ENCODE measurements at regions not wholly inside any gene's neighbourhood (a gene's known extent, or its start where the extent isn't known, plus 50 kb on each side); places are given as distances from the start of the nearest gene placed in this dataset.

DNA sequence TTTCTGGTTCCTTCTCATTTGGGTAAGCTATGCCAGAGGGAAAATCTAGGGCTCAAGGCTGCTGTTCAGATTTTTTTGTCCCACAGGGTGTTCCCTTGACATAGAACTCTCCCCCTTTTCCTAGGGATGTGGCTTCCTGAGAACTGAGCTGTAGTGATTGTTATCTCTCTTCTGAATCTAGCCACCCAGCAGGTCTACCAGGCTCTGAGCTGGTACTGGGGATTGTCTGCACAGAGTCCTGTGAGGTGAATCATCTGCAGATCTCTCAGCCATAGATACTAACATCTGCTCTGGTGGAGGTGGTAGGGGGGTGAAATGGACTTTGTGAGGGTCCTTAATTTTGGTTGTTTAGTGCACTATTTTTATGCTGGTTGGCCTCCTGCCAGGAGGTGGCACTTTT lies 167.3 kb upstream of the PGR start:
- H3K9me3 ChIP-seq (ENCODE audit: control insufficient read depth, low read length): peaks cover 5% of the 10 kb centered on the region
- H3K27me3 ChIP-seq (ENCODE audit: control insufficient read depth in 1 of 2, insufficient read depth in 1 of 2, low read length in 2 of 2): no peaks in the 10 kb centered on the region
- no peak overlapping the region for H3K4me2 ChIP-seq (ENCODE audit: low read length, poor library complexity, severe bottlenecking)
- no peak overlapping the region for H4K91ac ChIP-seq (ENCODE audit: low read length)
- H3K14ac ChIP-seq (ENCODE audit: low read length in 2 of 2): no peak overlapping the region
- H2AFZ ChIP-seq (ENCODE audit: low read depth, low read length): no peak overlapping the region
- no peak overlapping the region for H4K8ac ChIP-seq (ENCODE audit: low read length)
- H3K18ac ChIP-seq (ENCODE audit: low read depth in 1 of 2, low read length in 2 of 2): no peak overlapping the region
- H2BK5ac ChIP-seq (ENCODE audit: low read depth, low read length, poor library complexity, severe bottlenecking): no peak overlapping the region
- no peaks in the 10 kb centered on the region for H3K36me3 ChIP-seq (ENCODE audit: control insufficient read depth in 1 of 2, insufficient read depth in 2 of 2, low read depth in 1 of 2, low read length in 2 of 2)
- H2BK12ac ChIP-seq (ENCODE audit: low read length in 2 of 2): no peak overlapping the region
- H2AK5ac ChIP-seq (ENCODE audit: low read length, severe bottlenecking): no peak overlapping the region
- H3K4me1 ChIP-seq (ENCODE audit: control insufficient read depth, insufficient read depth, low read depth, low read length): no peaks in the 10 kb centered on the region
- no peak overlapping the region for H2BK120ac ChIP-seq (ENCODE audit: low read depth, low read length)
- H3K79me1 ChIP-seq (replicated peaks; ENCODE audit: low read length, poor library complexity, severe bottlenecking): no peaks in the 10 kb centered on the region
- H3K9ac ChIP-seq (ENCODE audit: low read length): no peak overlapping the region
- no peak for DNase-seq
- no peak overlapping the region for H3K27ac ChIP-seq (ENCODE audit: low read length, poor library complexity, severe bottlenecking)
- no peak overlapping the region for H2BK15ac ChIP-seq (ENCODE audit: low read depth, poor library complexity, severe bottlenecking)
- no peak overlapping the region for H3K4me3 ChIP-seq (ENCODE audit: insufficient read depth in 1 of 2, low read depth in 1 of 2, low read length in 2 of 2)
- no peak overlapping the region for H3K23ac ChIP-seq (ENCODE audit: low read length in 2 of 2)
- H3K4ac ChIP-seq (ENCODE audit: low read depth in 1 of 2, low read length in 2 of 2): no peak overlapping the region

DNA sequence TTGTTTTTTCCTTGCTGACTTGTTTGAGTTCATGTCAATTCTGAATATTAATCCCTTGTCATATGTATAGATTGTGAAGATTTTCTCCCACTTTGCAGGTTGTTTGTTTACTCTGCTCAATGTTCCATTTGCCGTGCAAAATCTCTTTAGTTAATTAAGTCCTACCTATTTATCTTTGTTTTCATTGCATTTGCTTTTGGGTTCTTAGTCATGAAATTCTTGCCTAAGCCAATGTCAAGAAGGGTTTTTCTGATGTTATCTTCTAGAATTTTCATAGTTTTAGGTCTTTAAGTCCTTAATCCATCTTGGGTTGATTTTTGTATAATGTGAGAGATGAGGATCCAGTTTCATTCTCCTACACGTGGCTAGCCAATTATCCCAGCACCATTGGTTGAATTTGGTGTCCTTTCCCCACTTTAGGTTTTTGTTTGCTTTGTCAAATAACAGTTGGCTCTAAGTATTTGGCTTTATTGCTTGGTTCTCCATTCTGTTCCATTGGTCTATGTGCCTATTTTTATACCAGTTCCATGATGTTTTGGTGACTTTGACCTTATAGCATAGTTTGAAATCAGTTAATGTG lies 163.1 kb upstream of the PGR start:
- Histone ChIP-seq H3K14ac (ENCODE audit: low read length in 2 of 2) (no peak overlapping the region), H3K4me3 (ENCODE audit: insufficient read depth in 1 of 2, low read depth in 1 of 2, low read length in 2 of 2) (no peak overlapping the region), H4K91ac (ENCODE audit: low read length) (no peak overlapping the region), H3K18ac (ENCODE audit: low read depth in 1 of 2, low read length in 2 of 2) (no peak overlapping the region), H2BK12ac (ENCODE audit: low read length in 2 of 2) (no peak overlapping the region), H2AFZ (ENCODE audit: low read depth, low read length) (no peak overlapping the region), H3K9ac (ENCODE audit: low read length) (no peak overlapping the region), H3K23ac (ENCODE audit: low read length in 2 of 2) (no peak overlapping the region), H2BK15ac (ENCODE audit: low read depth, poor library complexity, severe bottlenecking) (no peak overlapping the region), H3K27ac (ENCODE audit: low read length, poor library complexity, severe bottlenecking) (no peak overlapping the region), H2BK120ac (ENCODE audit: low read depth, low read length) (no peak overlapping the region), H2BK5ac (ENCODE audit: low read depth, low read length, poor library complexity, severe bottlenecking) (no peak overlapping the region), H3K4me2 (ENCODE audit: low read length, poor library complexity, severe bottlenecking) (no peak overlapping the region), H3K4ac (ENCODE audit: low read depth in 1 of 2, low read length in 2 of 2) (no peak overlapping the region), H3K36me3 (ENCODE audit: control insufficient read depth in 1 of 2, insufficient read depth in 2 of 2, low read depth in 1 of 2, low read length in 2 of 2) (no peaks in the 10 kb centered on the region), H3K4me1 (ENCODE audit: control insufficient read depth, insufficient read depth, low read depth, low read length) (no peaks in the 10 kb centered on the region), H4K8ac (ENCODE audit: low read length) (no peak overlapping the region), H3K27me3 (ENCODE audit: control insufficient read depth in 1 of 2, insufficient read depth in 1 of 2, low read length in 2 of 2) (no peaks in the 10 kb centered on the region), H3K79me1 (replicated peaks; ENCODE audit: low read length, poor library complexity, severe bottlenecking) (no peaks in the 10 kb centered on the region), H3K9me3 (ENCODE audit: control insufficient read depth, low read length) (peaks cover 15% of the 10 kb centered on the region), H2AK5ac (ENCODE audit: low read length, severe bottlenecking) (no peak overlapping the region)
- WGBS: 83% methylated on average over 1 of the region's 2 CpGs
- DNase-seq: no peak

DNA sequence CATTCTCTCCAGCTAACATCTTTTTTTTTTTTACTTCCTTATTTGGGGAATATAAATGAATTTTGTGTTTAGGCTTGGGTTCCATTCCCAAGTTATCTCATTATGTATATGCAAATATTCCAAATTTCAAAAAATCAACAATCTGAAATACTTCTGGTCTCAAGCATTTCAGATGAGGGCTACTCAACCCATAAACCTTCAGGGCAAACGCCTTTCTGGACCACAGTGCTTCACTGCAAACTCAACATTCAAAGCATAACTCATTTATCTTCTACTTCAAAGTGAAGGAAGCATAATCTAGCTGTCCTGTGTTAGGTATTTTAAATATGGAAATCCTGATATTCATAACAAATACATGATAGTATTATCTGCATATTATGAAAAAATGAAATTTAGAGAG lies 161.7 kb upstream of the PGR start:
- no peak for DNase-seq
- H2AFZ ChIP-seq (ENCODE audit: low read depth, low read length): no peak overlapping the region

DNA sequence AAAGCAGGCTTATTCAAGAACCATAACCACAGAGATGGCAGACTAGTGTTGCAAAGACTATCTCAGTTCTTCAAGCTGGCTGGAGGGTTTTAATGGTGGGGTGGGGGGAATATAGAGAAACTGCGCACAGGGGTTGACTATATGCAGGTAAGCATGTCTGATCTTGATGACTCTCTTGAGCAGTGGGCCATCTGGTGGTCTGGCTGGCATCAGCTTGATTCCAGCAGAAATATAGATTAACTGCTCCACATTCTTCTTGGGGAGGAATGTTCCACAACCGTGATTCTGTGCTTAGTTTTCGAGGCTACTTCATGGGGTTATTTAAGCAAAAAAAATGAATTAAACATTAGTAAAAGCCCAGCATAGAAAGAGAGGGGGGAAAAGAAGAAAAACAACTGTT lies 158.8 kb upstream of the PGR start:
- H3K9ac ChIP-seq (ENCODE audit: low read length): no peak overlapping the region
- no peak overlapping the region for H2BK5ac ChIP-seq (ENCODE audit: low read depth, low read length, poor library complexity, severe bottlenecking)
- no peak overlapping the region for H2BK15ac ChIP-seq (ENCODE audit: low read depth, poor library complexity, severe bottlenecking)
- DNase-seq: no peak
- no peak overlapping the region for H3K23ac ChIP-seq (ENCODE audit: low read length in 2 of 2)
- no peak overlapping the region for H3K4me2 ChIP-seq (ENCODE audit: low read length, poor library complexity, severe bottlenecking)
- H3K36me3 ChIP-seq (ENCODE audit: control insufficient read depth in 1 of 2, insufficient read depth in 2 of 2, low read depth in 1 of 2, low read length in 2 of 2): no peaks in the 10 kb centered on the region
- H3K9me3 ChIP-seq (ENCODE audit: control insufficient read depth, low read length): peaks cover 10% of the 10 kb centered on the region
- H2AFZ ChIP-seq (ENCODE audit: low read depth, low read length): no peak overlapping the region
- no peak overlapping the region for H4K8ac ChIP-seq (ENCODE audit: low read length)
- H2BK120ac ChIP-seq (ENCODE audit: low read depth, low read length): no peak overlapping the region
- no peak overlapping the region for H4K91ac ChIP-seq (ENCODE audit: low read length)
- H3K14ac ChIP-seq (ENCODE audit: low read length in 2 of 2): no peak overlapping the region
- H3K79me1 ChIP-seq (replicated peaks; ENCODE audit: low read length, poor library complexity, severe bottlenecking): no peaks in the 10 kb centered on the region
- H3K27me3 ChIP-seq (ENCODE audit: control insufficient read depth in 1 of 2, insufficient read depth in 1 of 2, low read length in 2 of 2): no peaks in the 10 kb centered on the region
- no peak overlapping the region for H2BK12ac ChIP-seq (ENCODE audit: low read length in 2 of 2)
- WGBS: 79% methylated on average over 3 of the region's 3 CpGs
- H3K4ac ChIP-seq (ENCODE audit: low read depth in 1 of 2, low read length in 2 of 2): no peak overlapping the region
- H2AK5ac ChIP-seq (ENCODE audit: low read length, severe bottlenecking): no peak overlapping the region
- H3K4me3 ChIP-seq (ENCODE audit: insufficient read depth in 1 of 2, low read depth in 1 of 2, low read length in 2 of 2): no peak overlapping the region
- H3K4me1 ChIP-seq (ENCODE audit: control insufficient read depth, insufficient read depth, low read depth, low read length): no peaks in the 10 kb centered on the region
- H3K18ac ChIP-seq (ENCODE audit: low read depth in 1 of 2, low read length in 2 of 2): no peak overlapping the region
- no peak overlapping the region for H3K27ac ChIP-seq (ENCODE audit: low read length, poor library complexity, severe bottlenecking)

More for the DNA sequence above, 161.7 kb upstream of the PGR start:
- H4K8ac ChIP-seq (ENCODE audit: low read length): no peak overlapping the region
- H3K79me1 ChIP-seq (replicated peaks; ENCODE audit: low read length, poor library complexity, severe bottlenecking): no peaks in the 10 kb centered on the region
- no peak overlapping the region for H4K91ac ChIP-seq (ENCODE audit: low read length)
- no peak overlapping the region for H3K9ac ChIP-seq (ENCODE audit: low read length)
- H2BK12ac ChIP-seq (ENCODE audit: low read length in 2 of 2): no peak overlapping the region
- H2BK120ac ChIP-seq (ENCODE audit: low read depth, low read length): no peak overlapping the region
- H3K27ac ChIP-seq (ENCODE audit: low read length, poor library complexity, severe bottlenecking): no peak overlapping the region
- no peak overlapping the region for H2BK5ac ChIP-seq (ENCODE audit: low read depth, low read length, poor library complexity, severe bottlenecking)
- H3K27me3 ChIP-seq (ENCODE audit: control insufficient read depth in 1 of 2, insufficient read depth in 1 of 2, low read length in 2 of 2): no peaks in the 10 kb centered on the region
- H3K14ac ChIP-seq (ENCODE audit: low read length in 2 of 2): no peak overlapping the region
- H3K36me3 ChIP-seq (ENCODE audit: control insufficient read depth in 1 of 2, insufficient read depth in 2 of 2, low read depth in 1 of 2, low read length in 2 of 2): no peaks in the 10 kb centered on the region
- no peak overlapping the region for H3K4ac ChIP-seq (ENCODE audit: low read depth in 1 of 2, low read length in 2 of 2)
- no peak overlapping the region for H2BK15ac ChIP-seq (ENCODE audit: low read depth, poor library complexity, severe bottlenecking)
- H3K9me3 ChIP-seq (ENCODE audit: control insufficient read depth, low read length): peaks cover 15% of the 10 kb centered on the region
- H3K4me3 ChIP-seq (ENCODE audit: insufficient read depth in 1 of 2, low read depth in 1 of 2, low read length in 2 of 2): no peak overlapping the region
- WGBS: no CpG with 5 or more reads among the region's 1 CpG
- no peaks in the 10 kb centered on the region for H3K4me1 ChIP-seq (ENCODE audit: control insufficient read depth, insufficient read depth, low read depth, low read length)
- H3K4me2 ChIP-seq (ENCODE audit: low read length, poor library complexity, severe bottlenecking): no peak overlapping the region
- H3K23ac ChIP-seq (ENCODE audit: low read length in 2 of 2): no peak overlapping the region
- H3K18ac ChIP-seq (ENCODE audit: low read depth in 1 of 2, low read length in 2 of 2): no peak overlapping the region
- no peak overlapping the region for H2AK5ac ChIP-seq (ENCODE audit: low read length, severe bottlenecking)

Measured in mesenchymal stem cell (in vitro differentiated cells and primary cell).